Activated naive CD4-positive, alpha-beta T cell treated with anti-CD3 and anti-CD28 coated beads for 36 hours (primary cell): ENCODE measurements at regions not wholly inside any gene's neighbourhood (a gene's known extent, or its start where the extent isn't known, plus 50 kb on each side); places are given as distances from the start of the nearest gene placed in this dataset.
"Not testable (repeated sequence)": the region's sequence is repeated elsewhere in the genome, so short reads cannot be mapped to it uniquely, and the experiment has no call there.

Experiments
- CTCF ChIA-PET: fragments of 350-600 bp; sonication (Branson Sonifier 250); formaldehyde crosslinking; loops from one replicate; lab custom pipeline; 2021; ENCODE audit warnings: antibody characterized with exemption; lab: Charles Lee
- DNase-seq: peaks from one replicate; pipeline ENCODE4 v3.0.0-alpha.2; 2020
- H3K27ac Mint-ChIP-seq: one replicate; pipeline ENCODE4 v1.8.0; 2021; ENCODE audit warnings: mild to moderate bottlenecking, mixed read lengths
- H3K27me3 Mint-ChIP-seq: one replicate; pipeline ENCODE4 v1.8.0; 2021; ENCODE audit warnings: low read depth, mixed read lengths
- H3K36me3 Mint-ChIP-seq: one replicate; pipeline ENCODE4 v1.8.0; 2021; ENCODE audit warnings: low read depth, mixed read lengths
- H3K4me1 Mint-ChIP-seq: one replicate; pipeline ENCODE4 v1.8.0; 2021; ENCODE audit warnings: low read depth, mixed read lengths
- H3K4me3 Mint-ChIP-seq: one replicate; pipeline ENCODE4 v1.8.0; 2021; ENCODE audit warnings: mild to moderate bottlenecking, moderate library complexity, mixed read lengths
- H3K9me3 Mint-ChIP-seq: one replicate; pipeline ENCODE4 v1.8.0; 2021; ENCODE audit warnings: mixed read lengths
- intact Hi-C: fragments of 100-400 bp; cut with micrococcal nuclease; formaldehyde crosslinking; loops from one replicate; pipeline ENCODE4 v1.15.1; 2023

DNA sequence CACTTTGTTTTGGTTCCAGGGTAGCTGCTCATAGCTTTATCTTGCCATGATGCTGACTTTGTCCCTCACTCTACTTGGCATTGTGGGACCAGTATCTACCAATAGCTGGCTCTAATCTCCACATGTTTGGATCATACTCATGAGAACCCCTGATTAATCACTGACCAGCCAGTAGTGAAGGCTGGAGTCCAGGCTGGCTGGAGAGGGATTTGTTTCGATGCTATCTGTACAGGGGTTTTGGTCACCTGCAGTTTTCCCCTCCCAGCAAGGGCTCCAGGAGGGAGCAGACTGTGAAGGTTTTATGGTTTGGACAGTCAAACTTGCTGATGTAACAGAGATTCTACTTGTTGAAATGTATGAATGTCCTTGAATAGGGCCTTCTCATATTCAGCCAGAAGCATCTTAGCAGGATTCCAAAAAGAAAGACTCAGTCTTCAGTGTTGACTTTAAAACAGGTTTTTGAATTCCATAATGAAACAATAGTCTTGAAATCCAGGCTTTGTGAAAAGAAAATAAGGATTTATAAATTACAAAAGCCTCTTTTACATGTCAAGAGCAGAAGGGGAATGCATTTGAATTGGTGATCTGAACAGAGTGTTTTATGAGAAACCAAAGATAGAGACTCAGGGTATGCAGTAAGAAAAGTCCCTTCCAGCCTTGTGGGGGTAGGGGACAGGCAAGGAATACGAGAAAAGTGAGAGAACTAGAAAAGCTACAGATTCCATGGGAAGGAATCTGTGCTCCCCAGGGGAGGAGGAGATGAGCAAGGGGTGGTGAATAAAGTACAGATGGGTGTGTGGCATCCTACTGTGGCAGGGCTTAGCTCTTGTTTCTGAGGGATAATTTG is 103.1 kb upstream of the SHISA3 start:
- no peak for DNase-seq
- no peaks in the 10 kb centered on the region for H3K4me1 Mint-ChIP-seq
- no peaks in the 10 kb centered on the region for H3K9me3 Mint-ChIP-seq
- H3K4me3 Mint-ChIP-seq: no peak overlapping the region
- H3K36me3 Mint-ChIP-seq: no peaks in the 10 kb centered on the region
- H3K27me3 Mint-ChIP-seq: peaks cover 8% of the 10 kb centered on the region
- CTCF ChIA-PET: no interaction called here
- intact Hi-C loops: no loop called here
- H3K27ac Mint-ChIP-seq: no peak overlapping the region

DNA sequence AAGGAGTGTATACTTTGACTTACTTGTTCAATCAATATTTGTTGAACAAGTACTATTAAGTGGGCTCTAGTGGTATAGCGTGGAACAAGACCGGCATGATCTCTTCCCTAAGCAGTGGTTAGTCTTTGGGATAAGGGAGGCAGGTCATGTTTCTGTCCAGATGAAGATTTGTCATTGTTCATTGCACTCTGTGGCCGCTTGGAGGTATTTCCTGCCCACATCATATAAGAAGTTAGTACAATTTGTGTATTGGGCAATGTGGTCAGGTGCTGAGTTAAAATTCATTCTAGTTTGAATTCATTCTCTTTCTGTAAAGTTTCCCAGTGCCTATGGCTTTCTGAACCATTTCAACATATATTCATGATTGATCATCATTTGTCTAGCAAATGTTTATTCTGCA is 101.1 kb upstream of the SHISA3 start:
- DNase-seq: no peak
- Mint-ChIP-seq H3K9me3 (no peaks in the 10 kb centered on the region), H3K36me3 (no peaks in the 10 kb centered on the region), H3K27me3 (peaks cover 13% of the 10 kb centered on the region), H3K4me3 (no peak overlapping the region), H3K4me1 (no peaks in the 10 kb centered on the region), H3K27ac (no peak overlapping the region)
- intact Hi-C loops: no loop called here
- CTCF ChIA-PET: interaction anchor here (1.5 kb wide), 1 partner anchor 223 kb away, joined by 4 read pairs; no protein-coding TSS in a partner anchor

DNA sequence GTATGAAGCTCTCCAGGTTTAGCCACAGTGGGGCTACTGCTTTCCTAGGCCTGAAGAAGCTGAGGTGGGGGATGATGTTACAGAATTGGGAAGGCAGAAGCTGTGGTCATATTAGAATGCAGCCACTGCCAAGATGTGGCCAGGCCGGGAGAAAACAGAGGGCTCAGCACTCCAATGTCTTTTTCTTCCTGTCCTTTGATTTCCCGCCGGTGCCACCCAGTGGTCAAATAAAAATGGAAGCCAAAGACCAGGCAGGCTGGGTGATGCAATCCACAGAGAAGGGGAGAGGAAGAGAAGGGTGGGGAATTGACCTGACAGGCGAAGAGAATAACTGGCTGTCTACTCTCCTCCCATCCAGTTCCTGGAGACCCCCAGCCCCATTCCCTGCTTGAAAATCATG is 94.9 kb upstream of the SHISA3 start:
- intact Hi-C loops: no loop called here
- Mint-ChIP-seq H3K27ac (no peak overlapping the region), H3K4me1 (no peaks in the 10 kb centered on the region), H3K27me3 (peaks cover 21% of the 10 kb centered on the region), H3K4me3 (no peak overlapping the region), H3K36me3 (no peaks in the 10 kb centered on the region), H3K9me3 (no peaks in the 10 kb centered on the region)
- CTCF ChIA-PET: interaction anchor here (0.8 kb wide), 1 partner anchor 218 kb away, joined by 3 read pairs; no protein-coding TSS in a partner anchor
- peak; percentile 21 for DNase-seq

DNA sequence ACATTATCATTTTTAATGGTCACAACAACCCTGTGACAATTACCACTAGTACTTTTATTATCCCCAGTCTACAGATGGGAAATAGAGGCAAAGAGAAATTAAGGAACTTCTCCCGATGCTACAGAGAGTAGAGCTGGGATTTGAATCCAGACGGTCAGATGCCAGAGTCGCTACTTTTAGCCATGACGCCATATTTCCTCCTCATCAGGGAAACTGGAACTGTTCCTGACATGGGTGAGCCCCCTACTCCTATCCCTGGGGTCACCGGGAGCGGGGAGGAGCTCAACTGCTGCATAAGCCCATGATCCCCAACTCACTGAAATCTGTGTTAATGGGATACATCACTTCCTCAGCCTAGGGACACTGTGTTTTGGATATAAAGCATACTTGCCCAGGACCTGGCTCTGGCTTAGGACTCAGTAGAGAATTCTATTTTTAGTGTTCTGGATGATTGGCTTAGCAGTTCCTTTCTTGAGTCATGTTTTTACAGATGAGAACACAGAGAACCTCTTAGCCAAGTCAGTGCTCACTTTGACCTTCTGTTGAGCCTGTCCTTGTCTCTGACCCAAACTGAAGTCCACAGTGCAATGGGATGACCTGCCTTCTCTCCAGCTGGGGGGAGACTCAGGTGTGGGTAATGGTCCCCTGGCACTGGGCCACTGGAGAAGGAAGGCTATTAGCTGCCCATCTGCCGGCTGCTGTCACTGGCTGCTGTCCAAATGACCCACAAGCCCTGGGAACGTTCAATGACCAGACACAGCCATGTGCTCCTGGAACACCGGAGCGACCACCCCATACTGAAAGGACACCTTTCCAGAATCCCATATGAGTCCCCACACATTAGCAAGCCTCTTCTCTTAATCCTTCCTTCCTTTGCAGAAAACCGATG is 90.8 kb upstream of the SHISA3 start:
- intact Hi-C loops: no loop called here
- CTCF ChIA-PET: no interaction called here
- DNase-seq: no peak
- Mint-ChIP-seq H3K4me1 (no peaks in the 10 kb centered on the region), H3K4me3 (no peak overlapping the region), H3K27me3 (peaks cover 17% of the 10 kb centered on the region), H3K9me3 (no peaks in the 10 kb centered on the region), H3K36me3 (no peaks in the 10 kb centered on the region), H3K27ac (no peak overlapping the region)

DNA sequence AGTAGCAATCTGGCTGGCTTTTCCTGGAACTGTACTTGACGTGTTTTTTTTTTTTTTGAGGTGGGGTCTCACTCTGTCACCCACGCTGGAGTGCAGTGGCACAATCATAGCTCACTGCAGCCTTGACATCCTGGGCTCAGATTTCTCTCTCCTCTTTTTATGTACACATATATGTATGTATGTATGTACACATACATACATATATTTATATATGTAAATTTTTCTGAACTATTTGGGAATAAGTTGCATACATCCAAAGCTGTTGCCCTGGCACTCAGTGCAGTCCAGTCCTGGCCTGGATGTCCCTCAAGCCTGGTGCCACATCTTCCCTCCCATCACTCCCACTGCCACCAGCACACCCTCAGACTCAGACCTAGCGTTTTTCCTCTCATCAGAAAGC is 89.0 kb upstream of the SHISA3 start:
- H3K4me3 Mint-ChIP-seq: no peak overlapping the region
- peaks cover 12% of the 10 kb centered on the region for H3K27me3 Mint-ChIP-seq
- no peaks in the 10 kb centered on the region for H3K9me3 Mint-ChIP-seq
- no peak for DNase-seq
- no peaks in the 10 kb centered on the region for H3K36me3 Mint-ChIP-seq
- no peak overlapping the region for H3K27ac Mint-ChIP-seq
- no peaks in the 10 kb centered on the region for H3K4me1 Mint-ChIP-seq
- intact Hi-C loops: no loop called here
- CTCF ChIA-PET: interaction anchor here (0.6 kb wide), 1 partner anchor 1504 kb away, joined by 5 read pairs; no protein-coding TSS in a partner anchor

DNA sequence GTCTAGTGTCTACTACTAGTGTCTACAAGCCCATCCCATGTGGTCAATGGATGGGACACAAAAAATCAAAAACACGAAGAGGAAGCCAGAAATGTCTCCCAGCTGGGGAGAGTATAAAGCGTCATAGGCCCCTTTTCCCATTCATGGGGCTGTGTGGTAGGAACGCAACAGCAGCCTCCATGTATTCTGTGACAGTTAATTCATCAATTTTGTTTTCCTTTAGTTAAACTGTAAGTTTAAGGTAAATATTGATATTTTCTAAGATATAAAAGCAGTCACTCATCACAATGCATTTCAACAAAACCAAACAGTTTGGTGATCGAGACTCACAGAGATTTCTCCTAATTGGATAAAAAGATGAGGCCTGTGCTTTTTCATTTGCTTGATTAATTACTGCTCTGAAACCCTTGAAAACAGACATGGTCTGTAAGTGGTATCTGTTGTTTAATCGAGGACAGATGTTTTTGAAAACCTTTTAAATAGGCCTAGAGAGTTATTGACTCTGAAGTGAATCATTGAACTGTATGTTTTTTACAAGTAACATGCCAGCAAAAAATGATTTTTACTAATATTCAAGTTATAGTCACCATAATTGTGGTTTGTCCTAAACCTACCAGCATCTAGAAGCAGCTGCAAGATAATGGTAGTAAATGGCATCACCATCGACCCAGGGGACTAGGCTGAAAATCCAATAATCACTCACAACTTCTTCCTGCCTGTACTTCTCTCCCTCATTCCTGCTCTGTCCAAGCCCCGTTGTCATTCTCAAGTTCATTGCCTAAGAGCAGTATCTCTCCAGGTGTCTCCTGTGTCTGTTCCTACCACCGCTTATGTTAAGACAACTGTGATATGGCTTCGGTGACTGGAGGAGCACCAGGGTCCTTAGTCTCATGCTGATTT is 87.7 kb upstream of the SHISA3 start:
- no peak overlapping the region for H3K27ac Mint-ChIP-seq
- H3K4me1 Mint-ChIP-seq: no peaks in the 10 kb centered on the region
- no peak overlapping the region for H3K4me3 Mint-ChIP-seq
- intact Hi-C loops: no loop called here
- peaks cover 12% of the 10 kb centered on the region for H3K27me3 Mint-ChIP-seq
- H3K36me3 Mint-ChIP-seq: no peaks in the 10 kb centered on the region
- no peaks in the 10 kb centered on the region for H3K9me3 Mint-ChIP-seq
- DNase-seq: no peak
- CTCF ChIA-PET: no interaction called here

DNA sequence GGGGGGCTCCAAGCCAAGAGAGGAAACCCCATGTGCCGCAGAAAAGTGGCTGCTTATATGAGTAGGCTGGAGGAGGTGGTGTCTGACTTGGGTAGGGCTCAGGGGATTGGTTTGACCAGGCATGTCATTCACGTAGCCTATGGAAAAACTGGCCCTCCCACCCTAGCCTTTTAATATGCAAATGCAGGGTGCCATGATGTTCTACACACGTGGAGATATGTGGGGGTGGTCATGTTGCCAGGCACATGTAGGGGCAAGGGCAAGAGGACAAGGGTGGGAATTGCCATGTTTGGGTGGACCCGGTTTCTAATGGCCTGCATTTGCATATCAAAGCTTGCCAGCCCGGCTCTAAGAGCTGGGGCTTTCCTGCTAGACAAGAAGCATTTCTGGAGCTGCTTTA is 86.9 kb upstream of the SHISA3 start:
- no peaks in the 10 kb centered on the region for H3K36me3 Mint-ChIP-seq
- no peak for DNase-seq
- no peak overlapping the region for H3K27ac Mint-ChIP-seq
- intact Hi-C loops: no loop called here
- no peak overlapping the region for H3K4me3 Mint-ChIP-seq
- peaks cover 10% of the 10 kb centered on the region for H3K27me3 Mint-ChIP-seq
- H3K4me1 Mint-ChIP-seq: no peaks in the 10 kb centered on the region
- CTCF ChIA-PET: no interaction called here
- H3K9me3 Mint-ChIP-seq: no peaks in the 10 kb centered on the region

DNA sequence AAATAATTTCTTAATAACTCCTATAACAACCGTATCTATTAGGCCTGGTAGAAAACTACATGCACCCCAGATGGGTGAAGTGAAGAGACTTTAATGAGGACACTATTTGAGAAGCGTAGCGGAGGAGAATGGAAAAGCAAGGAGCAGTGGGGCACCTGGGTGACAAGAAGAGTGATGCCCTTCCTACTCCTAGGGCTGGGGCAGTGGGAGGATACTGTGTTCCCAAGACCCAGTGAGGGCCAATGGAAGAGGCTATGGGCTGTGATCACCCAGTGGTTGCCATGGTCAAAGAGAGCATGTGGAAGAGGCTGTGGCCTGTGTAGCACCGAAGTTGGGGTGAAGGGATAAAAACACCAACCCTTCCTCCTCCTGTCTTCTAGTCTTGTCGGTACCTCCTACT is 86.5 kb upstream of the SHISA3 start:
- intact Hi-C loops: no loop called here
- Mint-ChIP-seq H3K4me1 (no peaks in the 10 kb centered on the region), H3K36me3 (no peaks in the 10 kb centered on the region), H3K27ac (no peak overlapping the region), H3K9me3 (no peaks in the 10 kb centered on the region), H3K27me3 (peaks cover 10% of the 10 kb centered on the region), H3K4me3 (no peak overlapping the region)
- DNase-seq: no peak
- CTCF ChIA-PET: no interaction called here

DNA sequence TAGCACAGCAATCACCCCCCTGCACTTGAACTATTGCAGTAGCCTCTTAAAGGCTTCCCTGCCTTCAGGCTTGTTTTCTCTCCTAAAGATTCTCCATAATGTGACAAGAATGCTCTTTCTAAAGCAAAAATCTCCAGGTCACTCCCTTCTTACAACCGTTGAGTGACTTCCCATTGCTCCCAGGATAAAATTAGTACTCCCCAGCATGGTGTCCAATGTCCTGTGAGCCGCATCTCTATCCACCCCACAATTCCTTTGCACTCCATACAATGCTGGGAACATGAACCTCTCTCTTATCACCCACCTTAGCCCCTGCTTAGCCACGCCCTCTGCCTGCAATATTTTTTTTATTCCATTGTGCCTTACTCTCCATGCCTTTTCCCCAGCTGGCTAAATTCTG is 85.7 kb upstream of the SHISA3 start:
- Mint-ChIP-seq H3K27ac (no peak overlapping the region), H3K27me3 (peaks cover 10% of the 10 kb centered on the region), H3K9me3 (no peaks in the 10 kb centered on the region), H3K36me3 (no peaks in the 10 kb centered on the region), H3K4me3 (no peak overlapping the region), H3K4me1 (no peaks in the 10 kb centered on the region)
- no peak for DNase-seq
- intact Hi-C loops: no loop called here
- CTCF ChIA-PET: no interaction called here

DNA sequence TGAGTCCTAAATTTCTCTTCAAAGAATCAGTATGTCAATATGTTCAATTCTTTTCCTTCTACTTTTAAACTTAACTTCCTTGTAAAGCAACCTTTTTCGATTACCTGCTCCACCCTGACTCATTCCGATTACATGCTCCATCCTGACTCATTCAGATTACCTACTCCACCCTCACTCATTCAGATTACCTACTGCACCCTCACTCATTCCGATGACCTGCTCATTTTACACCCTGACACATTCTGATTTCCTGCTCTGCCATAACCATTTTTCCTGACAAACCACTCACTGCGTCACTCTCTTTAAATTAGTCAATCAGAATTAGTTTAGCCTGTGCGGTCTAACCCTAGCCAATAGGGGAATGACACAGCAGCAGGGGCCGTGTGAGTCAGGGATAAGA is 83.9 kb upstream of the SHISA3 start:
- DNase-seq, intact Hi-C loops: not testable (repeated sequence)

DNA sequence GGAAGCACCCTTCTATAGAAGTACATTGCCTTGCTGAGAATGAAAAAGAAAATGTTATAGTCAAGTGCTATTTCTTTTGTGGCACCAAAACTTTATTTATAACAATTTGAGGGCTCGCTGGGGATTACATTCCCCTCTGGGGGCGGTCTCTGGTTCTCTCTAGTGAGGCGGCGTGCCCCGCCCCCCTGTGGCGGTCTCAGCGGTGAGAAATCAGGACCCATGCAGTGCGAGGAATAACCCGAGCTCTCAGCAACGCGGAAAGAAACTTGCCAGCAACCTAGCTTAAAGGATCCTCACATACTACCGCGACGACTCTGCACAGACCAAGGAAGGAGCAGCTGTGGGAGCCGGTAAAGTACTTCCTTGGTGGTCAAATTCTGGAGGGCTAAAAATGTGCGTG is 83.4 kb upstream of the SHISA3 start:
- Mint-ChIP-seq H3K27ac (no peak overlapping the region), H3K36me3 (no peaks in the 10 kb centered on the region), H3K4me1 (no peaks in the 10 kb centered on the region), H3K27me3 (peaks cover 11% of the 10 kb centered on the region), H3K9me3 (no peaks in the 10 kb centered on the region), H3K4me3 (no peak overlapping the region)
- no peak for DNase-seq
- CTCF ChIA-PET: no interaction called here
- intact Hi-C loops: no loop called here

More for the DNA sequence above, 83.9 kb upstream of the SHISA3 start:
- H3K9me3 Mint-ChIP-seq, H3K36me3 Mint-ChIP-seq, H3K4me3 Mint-ChIP-seq, H3K4me1 Mint-ChIP-seq, H3K27ac Mint-ChIP-seq, CTCF ChIA-PET: not testable (repeated sequence)
- peaks cover 11% of the 10 kb centered on the region for H3K27me3 Mint-ChIP-seq

DNA sequence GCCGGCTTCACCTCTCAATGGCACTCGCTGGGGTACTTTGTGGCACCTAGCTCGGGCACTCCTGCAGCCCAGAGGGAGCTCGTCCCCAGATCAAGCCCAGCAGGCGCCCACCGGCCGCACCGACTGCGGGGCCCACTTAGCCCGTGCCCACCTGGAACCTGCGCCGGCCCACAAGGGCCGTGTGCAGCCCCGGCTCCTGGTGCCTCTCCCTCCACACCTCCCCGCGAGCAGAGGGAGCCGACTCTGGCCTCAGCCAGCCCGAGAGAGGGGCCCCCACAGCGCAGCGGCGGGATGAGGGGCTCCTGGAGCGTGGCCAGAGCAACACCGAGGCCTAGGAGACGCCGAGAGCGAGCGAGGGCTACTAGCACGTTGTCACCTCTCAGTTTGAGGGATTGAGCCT is 82.1 kb upstream of the SHISA3 start:
- DNase-seq: no peak
- Mint-ChIP-seq H3K4me3 (no peak overlapping the region), H3K9me3 (no peaks in the 10 kb centered on the region), H3K27ac (no peak overlapping the region), H3K36me3 (no peaks in the 10 kb centered on the region), H3K27me3 (peaks cover 11% of the 10 kb centered on the region), H3K4me1 (no peaks in the 10 kb centered on the region)
- CTCF ChIA-PET: no interaction called here
- intact Hi-C loops: no loop called here
